ENCODE measurements at regions not wholly inside any gene's neighbourhood (a gene's known extent, or its start where the extent isn't known, plus 50 kb on each side); places are given as distances from the start of the nearest gene placed in this dataset.

GRCh38 chr2:156852210-156852609 is 405.3 kb upstream of the GALNT5 start:
- no peak for TF ChIP-seq CTCF (IDR thresholded peaks at IDR 0.05; ENCODE audit: insufficient read depth, low read length, severe bottlenecking)
- Histone ChIP-seq H3K36me3 (ENCODE audit: control insufficient read depth, insufficient read depth, low read length) (no peaks in the 10 kb centered on the region), H3K27me3 (ENCODE audit: control insufficient read depth, insufficient read depth, low read length) (no peaks in the 10 kb centered on the region), H3K4me3 (ENCODE audit: low read depth, low read length) (no peak overlapping the region)
- no peak for FAIRE-seq
- DNase-seq (ENCODE audit: low read depth), result no peak

- Histone ChIP-seq H3K4me3 (ENCODE audit: low read depth, low read length) (no peak overlapping the region), H3K36me3 (ENCODE audit: control insufficient read depth, insufficient read depth, low read length) (no peaks in the 10 kb centered on the region), H3K27me3 (ENCODE audit: control insufficient read depth, insufficient read depth, low read length) (no peaks in the 10 kb centered on the region)
- no peak for TF ChIP-seq CTCF (IDR thresholded peaks at IDR 0.05; ENCODE audit: insufficient read depth, low read length, severe bottlenecking)
- FAIRE-seq (no peak), DNase-seq (ENCODE audit: low read depth) (peak; percentile 77)
These were observed 404.8 kb upstream of the GALNT5 start for GRCh38 chr2:156852681-156853080.

GRCh38 chr2:156864325-156864724 is 393.2 kb upstream of the GALNT5 start:
- TF ChIP-seq CTCF (IDR thresholded peaks at IDR 0.05; ENCODE audit: insufficient read depth, low read length, severe bottlenecking), result no peak
- FAIRE-seq, result no peak
- Histone ChIP-seq H3K36me3 (ENCODE audit: control insufficient read depth, insufficient read depth, low read length) (no peaks in the 10 kb centered on the region), H3K27me3 (ENCODE audit: control insufficient read depth, insufficient read depth, low read length) (no peaks in the 10 kb centered on the region), H3K4me3 (ENCODE audit: low read depth, low read length) (no peak overlapping the region)
- DNase-seq (ENCODE audit: low read depth), result no peak

- no peak for DNase-seq (ENCODE audit: low read depth)
- TF ChIP-seq CTCF (IDR thresholded peaks at IDR 0.05; ENCODE audit: insufficient read depth, low read length, severe bottlenecking), result no peak
- no peak overlapping the region for H3K4me3 ChIP-seq (ENCODE audit: low read depth, low read length)
- FAIRE-seq, result no peak
- H3K27me3 ChIP-seq (ENCODE audit: control insufficient read depth, insufficient read depth, low read length), result no peaks in the 10 kb centered on the region
- no peaks in the 10 kb centered on the region for H3K36me3 ChIP-seq (ENCODE audit: control insufficient read depth, insufficient read depth, low read length)
These were observed 392.8 kb upstream of the GALNT5 start for GRCh38 chr2:156864753-156865152.

GRCh38 chr2:156867201-156867600 is 390.3 kb upstream of the GALNT5 start:
- DNase-seq (ENCODE audit: low read depth) (peak; percentile 73), FAIRE-seq (no peak)
- Histone ChIP-seq H3K36me3 (ENCODE audit: control insufficient read depth, insufficient read depth, low read length) (no peaks in the 10 kb centered on the region), H3K27me3 (ENCODE audit: control insufficient read depth, insufficient read depth, low read length) (no peaks in the 10 kb centered on the region), H3K4me3 (ENCODE audit: low read depth, low read length) (no peak overlapping the region)
- TF ChIP-seq CTCF (IDR thresholded peaks at IDR 0.05; ENCODE audit: insufficient read depth, low read length, severe bottlenecking), result no peak

GRCh38 chr2:156874707-156875106 is 382.8 kb upstream of the GALNT5 start:
- H3K36me3 ChIP-seq (ENCODE audit: control insufficient read depth, insufficient read depth, low read length), result no peaks in the 10 kb centered on the region
- TF ChIP-seq CTCF (IDR thresholded peaks at IDR 0.05; ENCODE audit: insufficient read depth, low read length, severe bottlenecking), result no peak
- no peak overlapping the region for H3K4me3 ChIP-seq (ENCODE audit: low read depth, low read length)
- DNase-seq (ENCODE audit: low read depth) (no peak), FAIRE-seq (no peak)
- no peaks in the 10 kb centered on the region for H3K27me3 ChIP-seq (ENCODE audit: control insufficient read depth, insufficient read depth, low read length)
